Ishikawa (cell line): ENCODE measurements at regions not wholly inside any gene's neighbourhood (a gene's known extent, or its start where the extent isn't known, plus 50 kb on each side); places are given as distances from the start of the nearest gene placed in this dataset.

Experiments used
- CEBPB ChIP-seq: IDR thresholded peaks from 2 replicates; pipeline ENCODE4 v1.6.1; 2012
- CREB1 ChIP-seq: IDR thresholded peaks from 2 replicates; pipeline ENCODE4 v1.6.1; 2012; ENCODE audit warnings: low read depth
- EGR1 ChIP-seq: IDR thresholded peaks from 2 replicates; pipeline ENCODE4 v1.6.1; 2012
- EP300 ChIP-seq: IDR thresholded peaks from 2 replicates; pipeline ENCODE4 v1.6.1; 2012; ENCODE audit warnings: borderline replicate concordance
- FOXM1 ChIP-seq: IDR thresholded peaks from 2 replicates; pipeline ENCODE4 v1.6.1; 2012; ENCODE audit warnings: low read depth, borderline replicate concordance
- MAX ChIP-seq: IDR thresholded peaks from 2 replicates; pipeline ENCODE4 v1.6.1; 2012
- NFIC ChIP-seq: IDR thresholded peaks from 2 replicates; pipeline ENCODE4 v1.6.1; 2012
- RAD21 ChIP-seq: IDR thresholded peaks from 2 replicates; pipeline ENCODE4 v1.6.1; 2012; ENCODE audit warnings: low read depth
- REST ChIP-seq: IDR thresholded peaks from 2 replicates; pipeline ENCODE4 v1.6.1; 2012; ENCODE audit warnings: low read depth, mild to moderate bottlenecking
- TAF1 ChIP-seq: IDR thresholded peaks from 2 replicates; pipeline ENCODE4 v1.6.1; 2012; ENCODE audit warnings: low read depth, mild to moderate bottlenecking
- TCF12 ChIP-seq: IDR thresholded peaks from 2 replicates; pipeline ENCODE4 v1.6.1; 2012; ENCODE audit warnings: low read depth
- TEAD4 ChIP-seq: IDR thresholded peaks from 2 replicates; pipeline ENCODE4 v1.6.1; 2012
- USF1 ChIP-seq: IDR thresholded peaks from 2 replicates; pipeline ENCODE4 v1.6.1; 2012
- YY1 ChIP-seq: IDR thresholded peaks from 2 replicates; pipeline ENCODE4 v1.6.1; 2012; ENCODE audit warnings: low read depth
- ZBTB7A ChIP-seq: IDR thresholded peaks from 2 replicates; pipeline ENCODE4 v1.6.1; 2012; ENCODE audit warnings: low read depth

GRCh38 chr2:33958591-33958990, 359.5 kb upstream of the FAM98A start:
- no peak for TF ChIP-seq TAF1
- TF ChIP-seq CREB1 = no peak
- no peak for TF ChIP-seq NFIC
- TF ChIP-seq EP300 = no peak
- no peak for TF ChIP-seq USF1
- TF ChIP-seq FOXM1 = no peak
- TF ChIP-seq MAX = no peak
- TF ChIP-seq TEAD4 = no peak
- no peak for TF ChIP-seq CEBPB
- no peak for TF ChIP-seq YY1
- TF ChIP-seq EGR1 = no peak
- no peak for TF ChIP-seq ZBTB7A
- TF ChIP-seq RAD21 = no peak
- no peak for TF ChIP-seq TCF12
- no peak for TF ChIP-seq REST

GRCh38 chr2:33949371-33949770, 350.3 kb upstream of the FAM98A start:
- TF ChIP-seq MAX (no peak), RAD21 (no peak), USF1 (no peak), TCF12 (no peak), TEAD4 (no peak), REST (no peak), TAF1 (no peak), CEBPB (no peak), ZBTB7A (no peak), CREB1 (no peak), NFIC (no peak), EP300 (no peak)

GRCh38 chr2:33946193-33946592, 347.1 kb upstream of the FAM98A start:
- no peak for TF ChIP-seq CEBPB
- TF ChIP-seq EGR1 = no peak
- TF ChIP-seq CREB1 = no peak
- no peak for TF ChIP-seq EP300
- no peak for TF ChIP-seq MAX
- no peak for TF ChIP-seq REST
- TF ChIP-seq YY1 = no peak
- TF ChIP-seq ZBTB7A = no peak
- TF ChIP-seq NFIC = no peak
- no peak for TF ChIP-seq TEAD4

GRCh38 chr2:33933203-33933602, 334.1 kb upstream of the FAM98A start:
- no peak for TF ChIP-seq RAD21
- no peak for TF ChIP-seq TCF12
- TF ChIP-seq CEBPB = no peak
- no peak for TF ChIP-seq NFIC
- no peak for TF ChIP-seq EGR1
- TF ChIP-seq ZBTB7A = no peak
- no peak for TF ChIP-seq MAX
- TF ChIP-seq EP300 = no peak
- TF ChIP-seq USF1 = no peak
- no peak for TF ChIP-seq FOXM1
- no peak for TF ChIP-seq REST
- no peak for TF ChIP-seq TEAD4
- TF ChIP-seq CREB1 = no peak
- TF ChIP-seq YY1 = no peak
- no peak for TF ChIP-seq TAF1
